ENCODE measurements at regions not wholly inside any gene's neighbourhood (a gene's known extent, or its start where the extent isn't known, plus 50 kb on each side); places are given as distances from the start of the nearest gene placed in this dataset.

DNA sequence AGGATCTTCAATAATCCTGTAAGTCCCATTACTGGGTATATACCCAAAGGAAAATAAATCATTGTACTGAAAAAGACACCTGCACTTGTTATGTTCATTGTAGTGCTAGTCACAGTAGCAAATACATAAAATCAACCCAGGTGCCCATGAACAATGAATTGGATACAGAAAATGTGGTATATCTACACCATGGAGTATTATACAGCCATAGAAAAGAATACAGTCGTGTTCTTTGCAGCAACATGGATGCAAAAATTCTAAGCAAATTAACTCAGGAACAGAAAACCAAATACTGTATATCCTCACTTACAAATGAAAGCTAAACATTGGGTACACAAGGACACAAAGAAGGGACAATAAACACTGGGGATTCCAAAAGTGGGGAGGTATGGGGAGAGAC, 100.8 kb upstream of the BMP2K start:
- intact Hi-C loops (cut with DNase I): no loop called here
- no peaks in the 10 kb centered on the region for H3K9me3 ChIP-seq
- H3K4me1 ChIP-seq: peaks cover 0 to 24% (median 0%) of the 10 kb centered on the region in 12 donors
- no peak overlapping the region for H3K4me3 ChIP-seq
- DNase-seq: no peak
- ATAC-seq: no peak
- 91 to 100% (median 98%) methylated on average over 1 of the region's 1 CpG for WGBS, 4 donors
- TF ChIP-seq, protein P1, sequence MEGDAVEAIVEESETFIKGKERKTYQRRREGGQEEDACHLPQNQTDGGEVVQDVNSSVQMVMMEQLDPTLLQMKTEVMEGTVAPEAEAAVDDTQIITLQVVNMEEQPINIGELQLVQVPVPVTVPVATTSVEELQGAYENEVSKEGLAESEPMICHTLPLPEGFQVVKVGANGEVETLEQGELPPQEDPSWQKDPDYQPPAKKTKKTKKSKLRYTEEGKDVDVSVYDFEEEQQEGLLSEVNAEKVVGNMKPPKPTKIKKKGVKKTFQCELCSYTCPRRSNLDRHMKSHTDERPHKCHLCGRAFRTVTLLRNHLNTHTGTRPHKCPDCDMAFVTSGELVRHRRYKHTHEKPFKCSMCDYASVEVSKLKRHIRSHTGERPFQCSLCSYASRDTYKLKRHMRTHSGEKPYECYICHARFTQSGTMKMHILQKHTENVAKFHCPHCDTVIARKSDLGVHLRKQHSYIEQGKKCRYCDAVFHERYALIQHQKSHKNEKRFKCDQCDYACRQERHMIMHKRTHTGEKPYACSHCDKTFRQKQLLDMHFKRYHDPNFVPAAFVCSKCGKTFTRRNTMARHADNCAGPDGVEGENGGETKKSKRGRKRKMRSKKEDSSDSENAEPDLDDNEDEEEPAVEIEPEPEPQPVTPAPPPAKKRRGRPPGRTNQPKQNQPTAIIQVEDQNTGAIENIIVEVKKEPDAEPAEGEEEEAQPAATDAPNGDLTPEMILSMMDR (IDR thresholded peaks at IDR 0.05): no peak
- no peak overlapping the region for H3K27ac ChIP-seq
- H3K36me3 ChIP-seq: no peaks in the 10 kb centered on the region
- H3K27me3 ChIP-seq: no peaks in the 10 kb centered on the region

DNA sequence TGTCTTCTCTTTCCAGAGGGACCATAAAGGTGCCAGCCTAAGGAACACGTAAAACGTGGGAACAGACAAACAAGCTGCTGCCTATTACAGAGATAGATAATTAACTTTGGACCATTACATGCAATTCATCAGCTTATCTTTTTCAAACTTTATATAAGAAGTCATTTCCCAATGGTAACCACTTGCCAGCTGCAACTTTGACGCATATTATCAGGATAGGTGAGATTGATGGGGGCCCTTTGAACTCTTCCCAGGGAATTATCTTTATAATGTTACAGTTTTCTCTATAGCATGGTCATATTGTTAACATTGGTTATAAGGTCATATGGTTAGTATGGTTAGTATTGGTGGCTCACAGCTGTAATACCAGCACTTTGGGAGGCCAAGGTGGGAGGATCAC, 94.1 kb upstream of the BMP2K start:
- no peaks in the 10 kb centered on the region for H3K9me3 ChIP-seq
- 96% methylated on average over 3 of the region's 3 CpGs for WGBS, 4 donors
- DNase-seq (no peak), ATAC-seq (no peak)
- no peak overlapping the region for H3K4me3 ChIP-seq
- no peaks in the 10 kb centered on the region for H3K27me3 ChIP-seq
- intact Hi-C loops (cut with DNase I): no loop called here
- H3K4me1 ChIP-seq: peaks cover 0 to 15% (median 8%) of the 10 kb centered on the region in 12 donors
- no peak for TF ChIP-seq POLR2A (IDR thresholded peaks at IDR 0.05)
- TF ChIP-seq, protein P1 (IDR thresholded peaks at IDR 0.05): no peak
- no peaks in the 10 kb centered on the region for H3K36me3 ChIP-seq
- H3K27ac ChIP-seq: no peak overlapping the region

- intact Hi-C loops (cut with DNase I): no loop called here
Measured at GRCh38 chr4:78683352-78683751, 92.8 kb upstream of the BMP2K start.

DNA sequence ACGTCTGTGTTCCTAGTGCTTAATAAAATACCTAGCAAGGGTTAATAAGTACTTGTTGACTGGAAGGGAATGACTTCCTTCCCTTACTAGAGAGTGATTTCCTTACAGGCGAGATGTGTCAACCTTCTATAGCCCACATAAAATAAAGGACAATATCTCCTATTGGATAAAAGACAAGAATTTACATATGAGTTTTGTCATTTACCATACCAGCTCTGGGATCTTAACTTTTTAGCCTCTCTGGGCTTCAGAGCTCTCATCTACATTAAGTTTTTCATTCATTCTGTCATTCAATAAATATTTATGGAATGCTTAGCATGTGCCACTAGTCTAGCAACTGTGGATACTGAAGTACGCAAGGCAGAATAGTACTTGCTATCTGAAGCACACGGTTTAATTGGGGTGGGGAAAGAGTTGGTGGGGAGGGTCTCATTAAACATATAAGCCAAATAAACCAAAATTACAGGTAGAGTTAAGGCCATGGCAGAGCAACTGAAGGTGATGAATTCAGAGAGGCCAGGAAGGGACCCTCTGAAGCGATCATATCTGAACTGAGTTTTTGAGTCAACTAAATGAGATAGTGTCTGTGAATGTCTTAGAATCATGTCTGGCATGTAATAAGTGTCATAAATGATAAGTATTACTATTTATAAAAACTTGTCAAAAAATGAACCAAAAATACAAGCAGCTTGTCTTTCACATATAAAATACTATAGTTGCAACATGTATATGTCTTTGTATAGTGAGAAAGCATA, 91.6 kb upstream of the BMP2K start:
- WGBS, 4 donors: 35 to 44% (median 37%) methylated on average over 5 of the region's 5 CpGs
- no peaks in the 10 kb centered on the region for H3K9me3 ChIP-seq
- H3K27ac ChIP-seq: no peak overlapping the region
- TF ChIP-seq, protein P1 (IDR thresholded peaks at IDR 0.05): no peak
- TF ChIP-seq POLR2A (IDR thresholded peaks at IDR 0.05): no peak
- DNase-seq (no peak), ATAC-seq (peak in 2 of 4 donors; percentile 30 to 55)
- intact Hi-C loops (cut with DNase I): no loop called here
- no peaks in the 10 kb centered on the region for H3K36me3 ChIP-seq
- no peak overlapping the region for H3K4me3 ChIP-seq
- peaks cover 0 to 15% (median 8%) of the 10 kb centered on the region in 12 donors for H3K4me1 ChIP-seq
- no peaks in the 10 kb centered on the region for H3K27me3 ChIP-seq

More at GRCh38 chr4:78683352-78683751, 92.8 kb upstream of the BMP2K start:
- TF ChIP-seq, protein P1 (IDR thresholded peaks at IDR 0.05): no peak
- TF ChIP-seq POLR2A (IDR thresholded peaks at IDR 0.05): no peak
- Histone ChIP-seq H3K9me3 (no peaks in the 10 kb centered on the region), H3K36me3 (no peaks in the 10 kb centered on the region), H3K27ac (no peak overlapping the region), H3K4me3 (no peak overlapping the region), H3K27me3 (no peaks in the 10 kb centered on the region), H3K4me1 (peaks cover 0 to 15% (median 8%) of the 10 kb centered on the region in 12 donors)
- ATAC-seq: no peak
- DNase-seq: no peak
